GM18868 (cell line): ENCODE measurements at regions not wholly inside any gene's neighbourhood (a gene's known extent, or its start where the extent isn't known, plus 50 kb on each side); places are given as distances from the start of the nearest gene placed in this dataset.
"Not testable (repeated sequence)": the region's sequence is repeated elsewhere in the genome, so short reads cannot be mapped to it uniquely, and the experiment has no call there.

Experiments
- ATAC-seq: cut with Tn5 transposase; IDR thresholded peaks from one replicate; pipeline ENCODE4 v1.9.1; 2021; ENCODE audit warnings: mild to moderate bottlenecking, moderate library complexity; ENCODE audit not compliant: unreplicated experiment

GRCh38 chr1:98575955-98576354, 85.6 kb upstream of the SNX7 start:
- no peak for ATAC-seq

- no peak for ATAC-seq
These were observed 95.6 kb upstream of the SNX7 start for GRCh38 chr1:98565951-98566350.

- ATAC-seq: no peak
These were observed 102.2 kb upstream of the SNX7 start for GRCh38 chr1:98559291-98559690.

GRCh38 chr1:98557895-98558294, 103.6 kb upstream of the SNX7 start:
- no peak for ATAC-seq

GRCh38 chr1:98556521-98557158, 104.9 kb upstream of the SNX7 start:
- ATAC-seq: peak; percentile 61

GRCh38 chr1:98555814-98556213, 105.7 kb upstream of the SNX7 start:
- ATAC-seq: no peak

GRCh38 chr1:98552576-98553074, 108.9 kb upstream of the SNX7 start:
- not testable (repeated sequence) for ATAC-seq

GRCh38 chr1:98550076-98550475, 111.4 kb upstream of the SNX7 start:
- ATAC-seq: no peak

GRCh38 chr1:98546319-98546718, 115.2 kb upstream of the SNX7 start:
- ATAC-seq: no peak

GRCh38 chr1:98538106-98538505, 123.4 kb upstream of the SNX7 start:
- ATAC-seq: no peak

- ATAC-seq: no peak
These were observed 138.3 kb upstream of the SNX7 start for GRCh38 chr1:98523256-98523655.

- ATAC-seq: no peak
These were observed 145.2 kb upstream of the SNX7 start for GRCh38 chr1:98516306-98516705.

- ATAC-seq: no peak
These were observed 145.8 kb upstream of the SNX7 start for GRCh38 chr1:98515744-98516143.

GRCh38 chr1:98512216-98512615, 149.3 kb upstream of the SNX7 start:
- ATAC-seq: not testable (repeated sequence)

- ATAC-seq: no peak
These were observed 157.8 kb upstream of the SNX7 start for GRCh38 chr1:98503771-98504170.

GRCh38 chr1:98502937-98503336, 158.6 kb upstream of the SNX7 start:
- no peak for ATAC-seq

GRCh38 chr1:98500324-98500723, 161.2 kb upstream of the SNX7 start:
- no peak for ATAC-seq

GRCh38 chr1:98498651-98499050, 162.9 kb upstream of the SNX7 start:
- ATAC-seq: peak; percentile 65

- ATAC-seq: no peak
These were observed 164.0 kb upstream of the SNX7 start for GRCh38 chr1:98497497-98497896.

GRCh38 chr1:98496256-98496995, 165.1 kb upstream of the SNX7 start:
- ATAC-seq: no peak

GRCh38 chr1:98493469-98493868, 168.1 kb upstream of the SNX7 start:
- no peak for ATAC-seq

GRCh38 chr1:98490099-98490498, 171.4 kb upstream of the SNX7 start:
- ATAC-seq: peak; percentile 90
